Iris pigment epithelial cell (primary cell): ENCODE measurements at regions not wholly inside any gene's neighbourhood (a gene's known extent, or its start where the extent isn't known, plus 50 kb on each side); places are given as distances from the start of the nearest gene placed in this dataset.
"Not testable (repeated sequence)": the region's sequence is repeated elsewhere in the genome, so short reads cannot be mapped to it uniquely, and the experiment has no call there.

ENCODE experiments used
- DNase-seq: peaks from one replicate; pipeline ENCODE4 v3.0.0-alpha.2; 2011; ENCODE audit warnings: low read depth

DNA sequence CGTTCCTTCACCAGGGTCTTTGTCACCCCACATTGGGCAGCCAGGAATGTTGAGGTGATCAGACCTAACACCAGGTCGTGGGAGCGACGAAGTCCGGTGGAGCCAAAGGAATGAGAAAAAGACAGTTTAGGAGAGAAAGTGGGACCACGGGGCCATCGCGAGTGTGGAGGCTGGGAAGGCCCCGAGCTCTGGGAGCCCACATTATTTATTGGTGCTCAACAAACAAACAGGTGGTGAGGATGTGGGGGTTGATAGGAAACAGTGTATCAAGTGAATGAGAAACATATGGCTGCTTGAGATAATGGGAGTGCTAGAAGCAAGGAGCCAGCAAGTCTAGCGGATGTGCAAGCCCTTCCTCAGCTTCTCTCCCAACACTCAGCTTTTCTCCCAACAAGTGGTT is 287.1 kb upstream of the SGK1 start:
- no peak for DNase-seq

DNA sequence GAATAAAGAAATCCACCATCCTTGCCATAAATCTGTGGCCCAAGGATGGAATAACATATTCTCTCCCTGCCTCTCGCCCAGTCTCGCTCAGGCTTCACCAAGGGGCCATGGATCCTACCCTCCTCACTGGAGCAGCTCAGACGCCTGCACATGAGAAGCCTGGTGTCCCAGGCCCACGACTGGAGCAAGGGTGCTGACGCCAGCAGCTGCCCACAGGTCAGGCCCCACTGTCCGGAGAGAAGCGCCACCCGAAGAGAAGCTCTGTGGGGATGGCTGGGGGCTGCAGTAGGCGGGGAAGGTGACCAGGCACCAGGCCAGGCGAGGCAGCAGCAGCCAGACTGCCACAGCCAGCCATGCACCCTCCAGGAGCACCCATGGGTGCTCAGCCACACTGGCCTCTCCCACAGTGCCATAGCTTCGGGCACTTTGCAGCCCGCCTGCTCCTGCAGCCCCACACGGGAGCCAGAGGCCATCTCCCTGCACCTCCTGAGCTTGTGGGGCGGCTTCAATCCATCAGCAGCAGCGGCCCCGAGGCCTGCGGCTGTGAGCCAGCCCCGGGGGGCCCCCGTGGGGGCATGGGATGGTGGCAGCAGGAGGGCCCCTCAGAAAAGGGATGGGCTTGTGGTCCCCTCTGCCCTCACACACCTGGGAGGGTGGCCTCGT is 286.2 kb upstream of the SGK1 start:
- DNase-seq = no peak

DNA sequence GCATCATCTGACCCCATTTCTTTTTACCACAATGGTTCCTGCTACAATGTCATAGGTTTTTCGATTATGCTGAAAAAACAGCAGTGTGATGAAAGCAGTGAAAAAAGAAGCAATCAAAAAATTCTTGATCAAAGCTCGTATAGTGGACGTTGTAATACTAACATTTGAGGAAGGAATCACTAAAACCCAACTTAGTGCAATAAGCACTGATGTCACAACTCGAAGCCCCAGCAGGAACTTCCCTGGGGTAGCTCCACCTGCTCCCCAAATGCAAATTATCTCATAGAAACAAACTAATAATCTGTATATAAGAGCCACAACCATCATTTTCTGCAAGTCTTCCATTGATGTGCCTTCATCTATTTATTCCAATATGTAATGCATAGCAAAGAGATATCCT is 285.6 kb upstream of the SGK1 start:
- DNase-seq = no peak

DNA sequence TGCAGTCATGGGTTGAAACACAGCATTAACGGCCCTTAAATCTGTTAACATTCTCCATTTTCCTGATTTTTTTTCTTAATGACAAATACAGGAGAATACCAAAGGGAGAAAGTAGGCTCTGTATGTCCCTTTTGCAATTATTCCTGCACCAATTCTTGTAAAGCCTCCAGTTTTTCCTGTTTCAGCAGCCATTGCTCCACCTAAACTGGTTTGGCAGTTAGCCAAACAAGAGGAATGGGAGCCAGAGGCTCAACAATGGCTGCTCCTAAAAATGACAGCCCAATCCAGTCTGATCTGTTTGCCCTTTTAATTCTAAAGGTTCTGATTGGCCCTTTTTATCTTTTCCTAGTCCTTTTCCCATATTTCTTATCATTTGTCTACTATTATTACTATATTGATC is 284.2 kb upstream of the SGK1 start:
- DNase-seq = no peak

DNA sequence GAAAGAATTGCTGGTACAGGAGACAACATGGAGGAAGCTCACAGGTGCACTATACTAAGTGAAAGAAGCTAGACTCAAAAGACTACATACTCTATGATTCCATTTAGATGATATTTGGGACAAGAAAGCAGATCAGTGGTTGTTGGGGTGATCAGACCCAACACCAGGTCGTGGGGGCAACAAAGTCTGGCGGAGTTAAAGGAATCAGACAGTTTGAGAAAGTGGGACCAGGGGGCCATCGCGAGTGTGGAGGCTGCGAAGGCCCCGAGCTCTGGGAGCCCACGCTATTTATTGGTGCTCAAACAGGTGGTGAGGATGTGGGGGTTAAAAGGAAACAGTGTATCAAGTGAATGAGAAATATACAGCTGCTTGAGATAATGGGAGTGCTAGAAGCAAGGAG is 282.8 kb upstream of the SGK1 start:
- DNase-seq = no peak

DNA sequence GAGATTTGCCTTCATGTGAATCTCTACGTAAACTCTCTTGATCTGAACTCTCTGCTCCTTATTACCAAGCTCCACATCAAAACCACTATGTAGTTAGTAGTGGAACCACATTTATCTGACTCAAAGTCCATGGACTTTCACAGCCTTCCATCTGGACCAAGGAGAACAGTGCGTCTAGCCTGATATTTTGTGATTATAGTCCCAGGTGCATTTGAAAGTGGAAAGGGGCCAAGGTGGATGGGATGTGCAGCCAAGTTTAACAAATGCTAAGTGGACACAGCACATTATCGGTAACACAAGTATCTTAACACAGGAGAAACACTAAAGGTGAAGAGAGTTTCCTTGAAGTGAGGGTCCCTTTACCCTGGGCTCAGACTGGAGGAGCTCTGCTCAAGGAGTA is 281.2 kb upstream of the SGK1 start:
- DNase-seq = no peak

DNA sequence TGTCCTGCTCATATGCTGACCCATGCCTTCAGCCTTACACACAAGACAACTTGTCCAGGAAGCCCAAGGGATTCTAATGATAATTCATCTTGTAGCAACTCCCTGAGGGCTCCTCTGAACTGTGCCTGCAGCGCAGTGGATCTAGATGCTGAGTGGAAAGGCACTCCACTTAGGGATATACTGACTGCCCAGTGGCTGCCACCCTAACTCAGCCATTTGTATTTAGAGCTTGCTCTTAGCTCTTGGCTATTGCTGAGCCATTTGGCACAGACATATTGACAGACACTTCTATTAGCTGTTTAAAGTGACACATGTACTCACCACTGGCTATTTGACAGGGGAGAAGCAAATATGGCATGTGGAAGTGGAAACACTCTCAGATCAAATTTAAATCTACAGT is 278.3 kb upstream of the SGK1 start:
- DNase-seq = no peak

DNA sequence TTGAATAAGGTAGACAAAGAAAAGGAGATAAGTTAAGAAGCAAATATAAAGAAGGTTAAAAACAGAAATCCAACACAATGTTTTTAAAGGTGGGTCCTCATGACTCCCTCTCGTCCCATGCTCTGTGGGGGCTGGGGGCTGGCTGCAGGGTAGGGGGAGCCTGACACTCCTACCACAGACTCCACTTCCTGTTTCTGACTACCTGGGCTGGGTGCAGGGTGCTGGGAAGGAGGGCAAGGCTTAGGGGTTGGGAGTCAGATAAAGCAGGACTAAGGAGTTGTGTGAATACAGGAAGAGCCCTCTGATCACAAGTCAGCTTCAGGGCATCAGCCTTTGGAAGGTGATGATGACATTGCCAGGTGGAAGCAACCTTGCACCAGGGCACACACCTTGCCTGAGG is 277.0 kb upstream of the SGK1 start:
- no peak for DNase-seq

DNA sequence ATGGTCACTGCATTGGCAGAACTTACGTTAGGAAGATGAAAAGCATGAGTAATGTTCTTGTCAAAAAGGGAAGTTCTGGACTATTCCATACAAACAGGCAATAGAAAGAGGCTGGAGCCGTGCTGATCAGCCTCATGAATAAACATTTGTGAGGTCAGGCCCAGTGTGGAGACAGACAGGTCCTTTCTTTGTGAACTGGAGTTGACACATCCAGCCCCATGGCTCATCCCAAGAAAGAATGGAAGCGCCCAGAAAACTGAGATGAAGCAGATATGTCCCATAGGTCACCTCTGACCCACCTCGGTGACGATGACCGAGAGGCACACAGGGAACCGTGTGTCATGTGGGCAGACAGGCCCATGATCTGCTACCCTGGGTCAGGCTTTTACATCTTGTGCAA is 276.0 kb upstream of the SGK1 start:
- no peak for DNase-seq

DNA sequence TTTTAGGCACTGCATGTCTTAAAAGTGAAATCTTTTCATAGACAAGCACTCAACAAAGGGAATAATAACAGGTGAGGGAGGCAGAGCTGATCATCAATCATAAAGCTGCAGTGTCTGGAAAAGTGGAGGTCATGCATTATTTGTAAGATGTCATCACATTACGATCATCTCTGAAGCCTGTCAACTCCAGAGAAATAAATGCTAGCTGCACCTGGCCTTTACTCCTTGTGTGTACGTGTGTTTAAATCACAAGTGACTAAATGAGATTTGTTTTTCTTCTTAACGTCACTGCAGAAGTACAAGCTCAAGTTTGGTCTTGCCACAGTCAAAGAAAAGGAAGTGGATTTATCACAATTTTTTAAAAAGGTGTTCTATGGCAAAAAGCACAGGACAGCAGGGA is 275.5 kb upstream of the SGK1 start:
- no peak for DNase-seq

DNA sequence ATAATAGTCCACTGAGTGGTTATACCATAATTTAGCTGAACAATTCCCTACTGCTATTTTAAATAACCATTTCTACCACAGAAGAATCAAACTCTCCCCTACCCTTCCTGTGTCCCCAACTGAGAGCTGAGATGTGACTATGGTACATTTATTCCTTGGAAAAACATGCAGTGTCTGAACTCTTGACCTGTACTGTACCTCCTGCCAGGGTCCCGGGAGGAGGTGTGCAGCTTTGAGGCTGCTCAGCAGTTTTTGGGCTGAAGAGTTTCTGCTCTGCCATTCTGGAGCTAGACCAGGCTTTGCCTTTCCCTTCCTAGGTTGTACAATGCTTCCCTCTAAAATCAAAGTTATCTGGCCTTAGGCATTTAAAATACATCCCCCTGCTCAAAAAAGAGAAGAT is 275.1 kb upstream of the SGK1 start:
- DNase-seq = no peak

DNA sequence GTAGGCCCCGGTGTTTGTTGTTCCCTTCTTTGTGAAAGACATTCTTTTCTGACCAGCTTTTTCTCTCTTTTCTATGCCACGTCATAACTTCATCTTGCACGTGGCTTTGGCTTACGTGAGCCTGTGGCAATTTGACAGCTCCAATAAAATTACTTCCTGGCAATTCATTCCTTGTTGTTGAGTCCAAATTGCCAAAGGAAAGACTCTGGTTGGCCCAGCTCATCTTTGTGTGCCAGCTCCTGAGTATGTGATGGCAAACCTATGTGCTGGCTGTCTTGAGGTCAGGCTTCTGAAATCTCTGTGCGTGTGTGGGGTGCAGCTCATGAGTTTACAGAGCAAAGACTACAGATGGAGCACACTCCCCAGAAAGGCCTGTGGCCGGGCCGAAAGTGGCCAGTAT is 272.5 kb upstream of the SGK1 start:
- DNase-seq = peak; percentile 5

DNA sequence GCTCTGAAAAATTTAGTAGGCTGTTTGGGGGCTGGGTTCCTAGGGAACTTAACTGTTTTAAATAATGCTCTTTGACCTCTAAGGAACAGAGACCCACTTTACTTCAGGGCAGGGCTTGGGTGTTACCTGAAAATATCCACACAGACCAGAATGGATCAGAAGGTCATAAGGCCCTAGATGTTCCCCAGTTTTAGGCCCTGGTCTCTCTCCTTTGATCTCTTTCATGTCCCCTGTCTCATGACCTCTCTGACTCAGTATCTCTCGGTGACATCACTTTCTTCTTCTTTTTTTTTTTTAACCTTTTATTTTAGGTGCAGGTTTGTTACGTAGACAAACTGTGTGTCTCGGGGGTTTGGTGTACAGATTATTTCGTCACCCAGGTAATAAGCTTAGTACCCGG is 272.1 kb upstream of the SGK1 start:
- no peak for DNase-seq

DNA sequence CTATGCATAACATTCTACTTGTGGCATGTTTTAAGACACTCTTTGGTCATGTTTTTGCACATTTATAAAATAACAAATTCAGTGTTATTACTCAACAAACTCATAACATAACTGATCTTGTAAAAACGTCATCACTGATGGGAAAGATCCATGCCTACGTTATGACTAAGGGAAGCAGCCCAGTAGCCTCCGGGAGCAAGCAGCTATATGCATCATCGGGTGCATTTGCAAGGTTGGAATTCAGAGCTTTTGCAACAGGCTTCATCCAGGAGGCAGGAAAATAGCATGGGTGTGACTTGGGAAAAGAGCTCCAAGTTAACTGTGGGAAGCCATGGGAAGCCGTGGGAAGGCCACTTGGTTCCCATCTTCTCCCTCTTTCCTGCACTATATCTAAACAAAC is 271.6 kb upstream of the SGK1 start:
- DNase-seq = peak; percentile 99

DNA sequence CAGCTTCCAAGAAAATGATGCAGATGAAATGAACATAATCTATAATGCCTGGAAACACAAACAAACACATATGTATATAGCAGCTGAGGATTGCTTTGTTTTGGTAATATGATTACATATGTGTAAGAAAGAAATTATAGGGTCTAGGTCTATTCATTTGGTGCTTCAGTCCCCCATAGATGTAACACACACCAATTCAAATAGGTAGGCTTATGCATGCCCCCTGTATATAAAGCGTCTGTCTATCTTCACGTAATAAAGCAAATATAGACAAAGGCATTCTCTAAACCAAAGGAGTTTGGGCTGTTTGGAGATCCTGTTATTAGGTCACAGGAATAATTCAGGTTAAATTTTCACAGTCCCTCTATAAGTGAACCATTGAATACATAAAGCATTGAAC is 270.4 kb upstream of the SGK1 start:
- no peak for DNase-seq

DNA sequence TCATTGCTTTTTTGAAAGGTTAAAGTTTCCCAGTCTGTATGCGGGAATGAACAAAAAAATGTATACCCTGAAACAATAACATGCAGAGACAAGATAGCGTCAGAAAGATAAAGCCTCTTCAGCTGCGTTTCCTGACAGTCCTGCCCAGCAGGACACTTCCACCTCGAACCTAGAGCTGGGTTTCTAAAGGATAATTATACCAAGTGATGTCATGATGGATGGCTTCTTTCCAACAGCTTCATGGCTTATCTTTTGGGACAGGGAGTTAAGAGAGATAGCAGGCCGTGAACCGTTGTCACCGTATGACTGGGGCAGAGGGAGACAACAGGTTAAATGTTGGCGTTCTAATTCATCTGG is 267.6 kb upstream of the SGK1 start:
- no peak for DNase-seq

DNA sequence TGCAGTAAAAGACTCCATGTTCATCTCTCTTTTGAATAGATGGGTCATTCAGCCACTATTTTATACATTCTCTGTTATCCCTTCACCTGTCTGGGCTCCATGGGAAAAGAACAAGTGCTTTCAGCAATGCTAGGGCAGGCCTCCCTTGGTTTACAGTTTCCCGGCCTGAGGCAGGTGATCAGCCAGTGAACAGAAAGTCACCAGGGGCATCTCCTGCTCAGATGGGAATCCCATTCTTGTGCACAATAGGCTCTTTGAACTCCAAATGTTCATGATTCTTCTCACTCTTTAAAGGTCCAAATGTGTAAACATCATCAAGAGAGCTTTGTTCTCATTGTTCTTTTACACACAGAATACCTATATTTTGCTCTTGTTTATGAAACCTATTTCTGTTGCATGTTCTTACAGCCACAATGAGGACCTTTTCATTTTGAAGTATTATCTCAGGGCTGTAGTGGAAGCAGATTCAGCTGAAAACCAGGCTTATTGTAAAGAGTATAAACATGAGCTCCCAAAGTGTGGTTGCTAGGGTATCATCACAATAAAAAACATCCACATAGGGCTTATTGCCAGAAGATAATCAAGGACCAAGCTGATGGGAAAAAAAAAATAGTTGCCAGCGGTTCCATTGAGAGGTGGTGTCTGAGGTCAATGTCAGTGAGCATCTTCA is 267.1 kb upstream of the SGK1 start:
- no peak for DNase-seq

DNA sequence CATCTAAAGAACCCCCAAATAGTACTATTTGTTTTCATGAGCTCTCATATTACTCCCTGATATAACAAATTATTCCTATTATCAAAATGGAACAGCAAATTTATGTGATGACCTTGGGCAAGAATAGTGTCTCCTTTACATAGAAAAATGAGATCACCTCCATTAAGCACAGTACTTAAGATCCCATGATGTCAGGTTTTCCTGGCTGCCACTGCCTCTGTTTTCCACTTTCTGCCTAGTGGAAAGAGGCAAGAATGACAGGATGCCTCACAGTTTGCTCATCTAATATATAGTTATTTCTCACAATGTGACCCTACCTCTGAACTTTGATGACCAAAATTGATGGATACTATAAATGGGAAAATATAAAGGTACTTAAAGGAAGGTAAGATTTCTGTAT is 260.1 kb upstream of the SGK1 start:
- DNase-seq = peak; percentile 59

DNA sequence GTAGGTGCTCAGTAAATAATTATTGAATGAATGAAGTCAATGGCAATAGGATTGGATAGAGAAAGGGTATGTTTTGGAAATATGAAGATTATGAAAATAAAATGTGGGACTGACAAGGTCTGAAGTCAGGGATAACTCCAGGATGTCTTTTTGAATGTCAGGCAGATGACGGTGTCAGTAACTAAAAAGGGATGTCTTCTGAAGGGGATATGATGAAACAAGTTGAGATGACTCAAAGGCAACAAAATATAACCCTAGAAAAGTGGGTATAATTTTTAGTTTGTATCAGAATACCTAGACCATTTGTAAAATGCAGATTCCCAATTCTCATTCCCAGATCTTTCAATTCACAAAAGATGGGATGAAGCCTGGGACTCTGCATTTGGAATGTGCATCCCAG is 257.3 kb upstream of the SGK1 start:
- no peak for DNase-seq

DNA sequence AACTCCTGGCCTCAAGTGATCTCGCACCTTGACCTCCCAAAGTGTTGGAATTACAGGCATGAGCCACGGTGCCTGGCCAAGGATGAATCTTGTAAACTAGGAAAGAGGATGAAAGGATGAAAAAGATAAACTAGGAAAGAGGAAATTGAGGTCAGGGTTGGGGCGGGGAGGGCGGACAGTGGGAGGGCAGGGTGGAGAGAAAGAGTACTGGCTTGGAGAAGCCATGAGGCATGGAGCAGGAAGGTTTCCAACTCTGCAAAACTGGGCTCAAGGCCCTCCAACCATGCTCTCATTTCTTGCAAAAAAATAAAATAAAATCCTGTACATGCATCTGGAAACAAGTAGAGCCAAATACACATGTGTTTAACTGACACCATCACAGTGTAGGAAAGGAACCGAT is 256.6 kb upstream of the SGK1 start:
- no peak for DNase-seq

DNA sequence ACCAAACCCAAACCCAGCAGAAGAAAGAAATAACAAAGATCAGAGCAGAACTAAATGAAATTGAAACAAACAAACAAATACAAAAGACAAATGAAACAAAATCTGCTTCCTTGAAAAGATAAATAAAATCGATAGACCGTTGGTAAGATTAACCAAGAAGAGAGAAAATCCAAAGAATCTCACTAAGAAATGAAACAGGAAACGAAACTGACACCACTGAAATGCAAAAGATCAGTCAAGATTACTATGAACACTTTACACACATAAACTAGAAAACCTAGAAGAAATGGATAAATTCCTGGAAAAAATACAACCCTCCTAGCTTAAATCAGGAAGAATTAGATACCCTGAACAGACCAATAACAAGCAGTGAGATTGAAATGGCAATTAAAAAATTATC is 252.1 kb upstream of the SGK1 start:
- DNase-seq = not testable (repeated sequence)

DNA sequence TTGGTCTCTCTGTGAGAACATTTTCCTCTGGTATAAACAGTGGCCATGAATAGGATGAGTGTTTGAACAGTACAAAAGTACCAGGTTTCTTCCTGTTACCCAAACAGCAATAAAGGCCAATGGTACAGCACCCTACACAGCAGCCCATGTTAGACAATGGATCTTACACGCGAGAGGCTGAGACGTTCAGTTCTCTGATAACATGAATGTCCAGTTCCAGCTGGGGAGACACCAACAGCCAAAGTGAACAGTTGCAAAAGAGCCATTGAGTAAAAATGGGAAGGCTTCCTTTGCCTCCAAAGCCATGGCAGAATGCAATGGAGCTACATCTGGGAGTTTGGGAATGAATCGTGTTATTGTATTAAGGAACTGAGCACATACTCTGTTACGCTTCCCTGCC is 246.8 kb upstream of the SGK1 start:
- DNase-seq = no peak

DNA sequence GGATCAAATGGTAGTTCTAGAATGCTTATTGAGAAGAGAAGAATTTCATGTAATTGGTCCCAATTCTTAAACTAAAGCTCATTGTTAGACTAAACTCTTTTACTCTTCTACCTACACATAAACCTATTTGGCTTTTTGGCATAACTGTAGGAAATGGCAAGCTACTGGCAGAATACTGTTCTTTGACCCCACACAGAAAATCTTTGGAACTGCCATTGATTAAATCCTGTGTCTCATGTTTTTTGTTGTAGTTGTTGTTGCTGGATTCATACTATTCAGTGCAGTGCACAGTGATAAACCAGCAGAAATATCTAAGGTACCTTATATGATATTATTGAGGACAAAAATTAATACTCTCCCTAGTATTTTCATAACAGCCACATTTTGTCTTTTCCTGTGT is 242.1 kb upstream of the SGK1 start:
- no peak for DNase-seq

DNA sequence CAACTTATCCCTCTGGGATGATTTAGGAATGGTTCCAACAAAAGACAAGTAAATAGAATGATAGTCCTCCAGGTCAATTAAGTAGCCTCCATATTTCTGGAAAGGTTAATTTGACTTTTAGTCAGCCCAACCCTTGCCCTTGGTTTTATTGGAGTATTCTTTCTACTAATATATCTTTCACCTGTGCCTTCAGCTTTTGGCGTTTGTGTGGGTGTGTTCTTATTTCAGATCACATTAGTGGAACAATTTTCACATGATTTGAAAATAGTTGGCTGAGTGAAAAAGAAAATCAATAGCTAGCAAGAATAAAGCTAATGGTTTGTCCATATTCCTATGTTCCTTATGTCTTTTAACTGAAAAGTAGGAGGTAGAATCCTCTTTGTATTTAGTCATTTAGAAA is 239.6 kb upstream of the SGK1 start:
- no peak for DNase-seq

DNA sequence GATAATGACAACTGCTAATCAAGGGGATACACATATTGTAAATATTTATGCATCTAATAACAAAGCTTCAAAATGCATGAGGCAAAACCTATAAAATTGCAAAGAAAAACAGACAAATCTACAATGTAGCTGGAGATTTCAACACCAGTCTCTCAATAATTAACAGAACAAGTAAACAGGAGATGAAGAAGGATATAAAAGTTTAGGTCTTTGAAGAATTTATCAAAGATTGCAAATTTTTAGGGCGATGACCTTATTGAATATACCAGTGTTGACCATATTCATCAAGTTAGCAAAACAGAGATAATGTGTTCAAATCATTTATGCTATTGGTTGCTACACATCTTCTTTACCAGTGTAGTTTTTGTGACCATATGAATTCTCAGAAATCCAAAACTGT is 237.8 kb upstream of the SGK1 start:
- DNase-seq = no peak
